GM23338 (cell line): ENCODE measurements at regions not wholly inside any gene's neighbourhood (a gene's known extent, or its start where the extent isn't known, plus 50 kb on each side); places are given as distances from the start of the nearest gene placed in this dataset.
"Not testable (repeated sequence)": the region's sequence is repeated elsewhere in the genome, so short reads cannot be mapped to it uniquely, and the experiment has no call there.

Experiments
- ATAC-seq: fragments of 200-7000 bp; cut with Tn5 transposase; 3 replicates; pipeline ENCODE4 v1.9.1; 2020
- DNase-seq: peaks from one replicate; pipeline ENCODE4 v3.0.0-alpha.2; 2015; ENCODE audit warnings: low spot score
- H2AFZ ChIP-seq: fragments of 200-600 bp; sonication (generic); 2 replicates; pipeline ENCODE4 v1.8.0; 2016; ENCODE audit warnings: antibody characterized with exemption, mild to moderate bottlenecking, moderate library complexity
- H3F3A ChIP-seq: fragments of 200-600 bp; sonication (generic); replicated peaks from 2 replicates; pipeline ENCODE4 v1.8.0; 2017; ENCODE audit warnings: antibody characterized with exemption, mixed run types, low read depth
- H3K27ac ChIP-seq: fragments of 200-600 bp; sonication (generic); 2 replicates; pipeline ENCODE4 v1.6.1; 2016; ENCODE audit warnings: low read depth
- H3K27me3 ChIP-seq: fragments of 200-600 bp; sonication (generic); 2 replicates; pipeline ENCODE4 v1.8.0; 2016; ENCODE audit warnings: mild to moderate bottlenecking, mixed run types, moderate library complexity; ENCODE audit not compliant: insufficient read depth
- H3K36me3 ChIP-seq: fragments of 200-600 bp; sonication (generic); 2 replicates; pipeline ENCODE4 v1.8.0; 2016; ENCODE audit warnings: mild to moderate bottlenecking; ENCODE audit not compliant: insufficient read depth
- H3K4me1 ChIP-seq: fragments of 200-600 bp; sonication (generic); 2 replicates; pipeline ENCODE4 v1.8.0; 2016; ENCODE audit warnings: mild to moderate bottlenecking, moderate library complexity; ENCODE audit not compliant: insufficient read depth
- H3K4me2 ChIP-seq: fragments of 200-600 bp; sonication (generic); 2 replicates; pipeline ENCODE4 v1.7.1; 2017; ENCODE audit warnings: mixed run types
- H3K4me3 ChIP-seq: fragments of 200-600 bp; sonication (generic); 2 replicates; pipeline ENCODE4 v1.6.1; 2016; ENCODE audit warnings: mixed run types
- H3K79me2 ChIP-seq: fragments of 200-600 bp; sonication (generic); replicated peaks from 2 replicates; pipeline ENCODE4 v1.8.0; 2017; ENCODE audit warnings: mild to moderate bottlenecking; ENCODE audit not compliant: insufficient read depth
- H3K9me2 ChIP-seq: fragments of 200-600 bp; sonication (generic); 2 replicates; pipeline ENCODE4 v1.8.0; 2017; ENCODE audit not compliant: insufficient read depth
- H4K20me1 ChIP-seq: fragments of 200-600 bp; sonication (generic); replicated peaks from 2 replicates; pipeline ENCODE4 v1.8.0; 2017; ENCODE audit warnings: mild to moderate bottlenecking; ENCODE audit not compliant: insufficient read depth
- H3K27ac Mint-ChIP-seq: 2 replicates; pipeline ENCODE4 v1.8.0; 2020; ENCODE audit warnings: inconsistent platforms, mild to moderate bottlenecking, moderate library complexity, mixed read lengths
- H3K27me3 Mint-ChIP-seq: 3 replicates; pipeline ENCODE4 v1.8.0; 2022; ENCODE audit warnings: low read depth, mild to moderate bottlenecking, moderate library complexity, mixed read lengths, inconsistent platforms; ENCODE audit not compliant: insufficient read depth, poor library complexity
- H3K36me3 Mint-ChIP-seq: 3 replicates; pipeline ENCODE4 v1.8.0; 2021; ENCODE audit warnings: low read depth, mild to moderate bottlenecking, inconsistent platforms, moderate library complexity, mixed read lengths
- H3K4me1 Mint-ChIP-seq: 3 replicates; pipeline ENCODE4 v1.8.0; 2020; ENCODE audit warnings: mild to moderate bottlenecking, inconsistent platforms, mixed read lengths
- H3K4me3 Mint-ChIP-seq: 3 replicates; pipeline ENCODE4 v1.8.0; 2021; ENCODE audit warnings: moderate library complexity, mild to moderate bottlenecking, inconsistent platforms, mixed read lengths
- H3K9me3 Mint-ChIP-seq: 3 replicates; pipeline ENCODE4 v1.8.0; 2020; ENCODE audit warnings: moderate library complexity, mild to moderate bottlenecking, inconsistent platforms, mixed read lengths
- CREB1 ChIP-seq: fragments of 250-450 bp; sonication (Bioruptor Pico); IDR thresholded peaks from 2 replicates; pipeline ENCODE4 v1.5.0; 2020; ENCODE audit warnings: low read depth, mild to moderate bottlenecking, moderate library complexity
- EZH2 ChIP-seq: fragments of 200-600 bp; sonication (generic); IDR thresholded peaks from one replicate; pipeline ENCODE4 v1.8.0; 2017; ENCODE audit warnings: antibody characterized with exemption, mild to moderate bottlenecking, low read depth; ENCODE audit not compliant: unreplicated experiment
- JUNB ChIP-seq: IDR thresholded peaks from one replicate; pipeline ENCODE4 v1.6.1; 2016; ENCODE audit warnings: antibody characterized with exemption; ENCODE audit not compliant: unreplicated experiment
- STAT1 ChIP-seq: IDR thresholded peaks from one replicate; pipeline ENCODE4 v1.6.1; 2016; ENCODE audit warnings: antibody characterized with exemption; ENCODE audit not compliant: unreplicated experiment
- ZNF114 ChIP-seq: fragments of 250-450 bp; sonication (Bioruptor Pico); IDR thresholded peaks from 2 replicates; pipeline ENCODE4 v1.5.0; 2020; ENCODE audit warnings: mild to moderate bottlenecking, moderate library complexity
- ZNF331 ChIP-seq: fragments of 250-450 bp; sonication (Bioruptor Pico); IDR thresholded peaks from 2 replicates; pipeline ENCODE4 v1.5.0; 2020; ENCODE audit warnings: low read depth, mild to moderate bottlenecking, moderate library complexity
- TF ChIP-seq, protein P1 (sequence below): fragments of 250-450 bp; sonication (Bioruptor Pico); IDR thresholded peaks from 2 replicates; pipeline ENCODE4 v1.5.0; 2020; ENCODE audit warnings: mild to moderate bottlenecking, moderate library complexity

DNA sequence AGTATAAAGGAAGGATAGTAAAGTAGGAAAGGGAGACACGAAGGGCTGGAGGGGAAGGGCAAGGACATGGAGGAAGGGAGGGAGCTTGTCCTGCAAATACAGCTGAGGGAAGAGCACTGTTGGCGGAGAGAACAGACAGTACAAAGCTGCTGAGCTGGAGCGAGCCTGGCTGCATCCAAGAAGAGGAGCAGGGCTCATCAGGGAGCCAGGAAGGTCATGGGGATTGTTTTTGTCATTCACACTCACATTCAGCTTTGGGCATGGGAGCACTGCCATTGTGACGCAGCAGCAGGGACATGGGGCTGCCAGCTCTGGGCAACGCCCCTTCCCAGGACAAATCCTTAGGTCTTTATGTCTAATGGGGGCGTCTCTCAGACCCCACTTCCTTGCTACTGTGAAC is 125.1 kb downstream of the COPS8 start:
- no peaks in the 10 kb centered on the region for H4K20me1 ChIP-seq
- peak overlapping the region; percentile 52; the same call in 1 of the 2 replicates for H2AFZ ChIP-seq
- no peaks in the 10 kb centered on the region for H3K36me3 Mint-ChIP-seq
- H3K4me1 ChIP-seq, result peaks cover 24% of the 10 kb centered on the region
- no peak overlapping the region; the same call in 2 of the 3 replicates for H3K4me3 Mint-ChIP-seq
- H3F3A ChIP-seq, result peaks cover 22% of the 10 kb centered on the region
- peak overlapping the region; percentile 9; the same call in 1 of the 2 replicates for H3K27ac Mint-ChIP-seq
- peaks cover 11% of the 10 kb centered on the region; the same call in 1 of the 2 replicates for H3K9me2 ChIP-seq
- no peaks in the 10 kb centered on the region for H3K27me3 ChIP-seq
- H3K79me2 ChIP-seq, result no peaks in the 10 kb centered on the region
- ATAC-seq, result peak; percentile 88
- peak; percentile 30 for DNase-seq
- no peak overlapping the region for H3K4me3 ChIP-seq
- H3K9me3 Mint-ChIP-seq, result no peaks in the 10 kb centered on the region
- H3K4me1 Mint-ChIP-seq, result peaks cover 26% of the 10 kb centered on the region
- peak overlapping the region; percentile 60; the same call in 1 of the 2 replicates for H3K27ac ChIP-seq
- no peaks in the 10 kb centered on the region for H3K36me3 ChIP-seq
- no peak overlapping the region for H3K4me2 ChIP-seq
- peak; percentile 49; the same call in 1 of the 2 replicates for TF ChIP-seq CREB1 (CRISPR knock-in tag)
- TF ChIP-seq JUNB, result no peak
- peaks cover 6% of the 10 kb centered on the region for H3K27me3 Mint-ChIP-seq

DNA sequence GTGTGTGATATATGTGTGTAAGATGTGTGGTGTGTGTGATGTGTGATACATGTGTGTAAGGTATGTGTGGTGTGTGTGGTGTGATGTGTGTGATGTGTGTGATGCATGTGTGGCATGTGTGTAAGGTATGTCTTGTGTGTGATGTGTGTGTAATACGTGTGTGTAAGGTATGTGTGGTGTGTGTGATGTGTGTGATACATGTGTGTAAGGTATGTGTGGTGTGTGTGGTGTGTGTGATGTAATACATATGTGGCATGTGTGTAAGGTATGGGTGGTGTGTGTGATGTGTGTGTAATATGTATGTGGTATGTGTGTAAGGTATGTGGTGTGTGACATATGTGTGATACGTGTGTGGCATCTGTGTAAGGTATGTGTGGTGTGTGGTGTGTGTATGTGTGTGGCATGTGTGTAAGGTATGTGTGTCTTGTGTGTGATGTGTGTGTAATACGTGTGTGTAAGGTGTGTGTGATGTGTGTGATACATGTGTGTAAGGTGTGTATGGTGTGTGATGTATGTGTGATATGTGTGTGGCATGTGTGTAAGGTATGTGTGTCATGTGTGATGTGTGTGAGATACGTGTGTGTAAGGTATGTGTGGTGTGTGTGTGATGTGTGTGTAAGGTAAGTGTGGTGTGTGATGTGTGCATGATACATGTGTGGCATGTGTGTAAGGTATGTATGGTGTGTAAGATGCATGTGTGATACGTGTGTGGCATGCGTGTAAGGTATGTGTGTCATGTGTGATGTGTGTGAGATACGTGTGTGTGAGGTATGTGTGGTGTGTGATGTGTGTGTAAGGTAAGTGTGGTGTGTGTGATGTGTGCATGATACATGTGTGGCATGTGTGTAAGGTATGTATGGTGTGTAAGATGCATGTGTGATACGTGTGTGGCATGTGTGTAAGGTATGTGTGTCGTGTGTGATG is 126.9 kb downstream of the COPS8 start:
- H3K27me3 ChIP-seq, H2AFZ ChIP-seq, H3K79me2 ChIP-seq, H3K27ac Mint-ChIP-seq, H3K9me2 ChIP-seq, H3K4me3 Mint-ChIP-seq, DNase-seq, H3K4me3 ChIP-seq, H3K27me3 Mint-ChIP-seq, H3K36me3 ChIP-seq, H3K27ac ChIP-seq, H4K20me1 ChIP-seq, H3K4me2 ChIP-seq, H3K9me3 Mint-ChIP-seq, H3K36me3 Mint-ChIP-seq, ATAC-seq: not testable (repeated sequence)
- peaks cover 19% of the 10 kb centered on the region for H3K4me1 Mint-ChIP-seq
- Histone ChIP-seq H3F3A (peaks cover 22% of the 10 kb centered on the region), H3K4me1 (peaks cover 27% of the 10 kb centered on the region)

DNA sequence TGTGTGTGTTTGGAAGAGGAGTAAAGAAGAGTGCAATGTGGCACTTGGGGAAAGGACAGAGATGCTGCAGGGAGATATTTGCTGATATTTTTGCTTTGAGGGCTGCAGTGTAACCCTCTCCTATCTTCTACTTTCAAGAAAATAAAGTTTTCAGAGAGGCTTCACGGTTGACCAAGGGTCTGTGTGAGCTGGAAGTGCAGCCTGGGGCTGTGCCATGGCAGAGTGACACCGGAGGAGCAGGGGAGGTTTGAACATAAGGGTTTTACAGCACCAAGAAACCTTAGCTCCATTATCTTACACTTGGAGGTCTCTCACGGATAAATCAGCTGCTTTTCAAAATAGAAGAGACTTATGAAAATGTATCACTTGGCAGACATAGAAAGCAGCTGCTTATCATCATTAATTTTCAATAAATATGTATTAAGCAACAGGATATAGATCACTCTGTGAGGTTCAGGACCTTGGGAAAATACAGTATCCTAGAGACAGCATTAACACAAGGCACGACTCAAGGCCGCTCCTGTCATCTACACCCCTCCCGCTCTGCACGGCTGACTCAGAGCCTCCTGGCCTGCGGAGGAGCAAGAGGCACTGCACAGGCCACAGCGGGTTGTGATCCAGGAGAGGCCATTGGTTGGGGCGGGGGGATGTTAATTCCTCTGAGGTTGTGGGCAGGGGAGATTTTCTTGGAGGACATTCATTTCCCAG is 127.8 kb downstream of the COPS8 start:
- peak; percentile 52 for ATAC-seq
- DNase-seq, result peak; percentile 13
- Mint-ChIP-seq H3K27ac (no peak overlapping the region), H3K4me1 (peaks cover 18% of the 10 kb centered on the region), H3K36me3 (no peaks in the 10 kb centered on the region; the same call in 2 of the 3 replicates), H3K27me3 (no peaks in the 10 kb centered on the region), H3K4me3 (no peak overlapping the region), H3K9me3 (peaks cover 2% of the 10 kb centered on the region; the same call in 2 of the 3 replicates)
- H4K20me1 ChIP-seq, result no peaks in the 10 kb centered on the region
- H3K27me3 ChIP-seq, result no peaks in the 10 kb centered on the region
- no peaks in the 10 kb centered on the region for H3K79me2 ChIP-seq
- no peak overlapping the region for H3K4me2 ChIP-seq
- no peaks in the 10 kb centered on the region for H3K36me3 ChIP-seq
- peaks cover 22% of the 10 kb centered on the region for H3F3A ChIP-seq
- no peak overlapping the region for H2AFZ ChIP-seq
- H3K9me2 ChIP-seq, result peaks cover 7% of the 10 kb centered on the region; the same call in 1 of the 2 replicates
- H3K4me3 ChIP-seq, result no peak overlapping the region
- H3K4me1 ChIP-seq, result peaks cover 27% of the 10 kb centered on the region
- H3K27ac ChIP-seq, result no peak overlapping the region
- no peak for TF ChIP-seq EZH2
- TF ChIP-seq CREB1 (CRISPR knock-in tag), result no peak
- no peak for TF ChIP-seq ZNF331 (CRISPR knock-in tag)
- TF ChIP-seq, protein P1, sequence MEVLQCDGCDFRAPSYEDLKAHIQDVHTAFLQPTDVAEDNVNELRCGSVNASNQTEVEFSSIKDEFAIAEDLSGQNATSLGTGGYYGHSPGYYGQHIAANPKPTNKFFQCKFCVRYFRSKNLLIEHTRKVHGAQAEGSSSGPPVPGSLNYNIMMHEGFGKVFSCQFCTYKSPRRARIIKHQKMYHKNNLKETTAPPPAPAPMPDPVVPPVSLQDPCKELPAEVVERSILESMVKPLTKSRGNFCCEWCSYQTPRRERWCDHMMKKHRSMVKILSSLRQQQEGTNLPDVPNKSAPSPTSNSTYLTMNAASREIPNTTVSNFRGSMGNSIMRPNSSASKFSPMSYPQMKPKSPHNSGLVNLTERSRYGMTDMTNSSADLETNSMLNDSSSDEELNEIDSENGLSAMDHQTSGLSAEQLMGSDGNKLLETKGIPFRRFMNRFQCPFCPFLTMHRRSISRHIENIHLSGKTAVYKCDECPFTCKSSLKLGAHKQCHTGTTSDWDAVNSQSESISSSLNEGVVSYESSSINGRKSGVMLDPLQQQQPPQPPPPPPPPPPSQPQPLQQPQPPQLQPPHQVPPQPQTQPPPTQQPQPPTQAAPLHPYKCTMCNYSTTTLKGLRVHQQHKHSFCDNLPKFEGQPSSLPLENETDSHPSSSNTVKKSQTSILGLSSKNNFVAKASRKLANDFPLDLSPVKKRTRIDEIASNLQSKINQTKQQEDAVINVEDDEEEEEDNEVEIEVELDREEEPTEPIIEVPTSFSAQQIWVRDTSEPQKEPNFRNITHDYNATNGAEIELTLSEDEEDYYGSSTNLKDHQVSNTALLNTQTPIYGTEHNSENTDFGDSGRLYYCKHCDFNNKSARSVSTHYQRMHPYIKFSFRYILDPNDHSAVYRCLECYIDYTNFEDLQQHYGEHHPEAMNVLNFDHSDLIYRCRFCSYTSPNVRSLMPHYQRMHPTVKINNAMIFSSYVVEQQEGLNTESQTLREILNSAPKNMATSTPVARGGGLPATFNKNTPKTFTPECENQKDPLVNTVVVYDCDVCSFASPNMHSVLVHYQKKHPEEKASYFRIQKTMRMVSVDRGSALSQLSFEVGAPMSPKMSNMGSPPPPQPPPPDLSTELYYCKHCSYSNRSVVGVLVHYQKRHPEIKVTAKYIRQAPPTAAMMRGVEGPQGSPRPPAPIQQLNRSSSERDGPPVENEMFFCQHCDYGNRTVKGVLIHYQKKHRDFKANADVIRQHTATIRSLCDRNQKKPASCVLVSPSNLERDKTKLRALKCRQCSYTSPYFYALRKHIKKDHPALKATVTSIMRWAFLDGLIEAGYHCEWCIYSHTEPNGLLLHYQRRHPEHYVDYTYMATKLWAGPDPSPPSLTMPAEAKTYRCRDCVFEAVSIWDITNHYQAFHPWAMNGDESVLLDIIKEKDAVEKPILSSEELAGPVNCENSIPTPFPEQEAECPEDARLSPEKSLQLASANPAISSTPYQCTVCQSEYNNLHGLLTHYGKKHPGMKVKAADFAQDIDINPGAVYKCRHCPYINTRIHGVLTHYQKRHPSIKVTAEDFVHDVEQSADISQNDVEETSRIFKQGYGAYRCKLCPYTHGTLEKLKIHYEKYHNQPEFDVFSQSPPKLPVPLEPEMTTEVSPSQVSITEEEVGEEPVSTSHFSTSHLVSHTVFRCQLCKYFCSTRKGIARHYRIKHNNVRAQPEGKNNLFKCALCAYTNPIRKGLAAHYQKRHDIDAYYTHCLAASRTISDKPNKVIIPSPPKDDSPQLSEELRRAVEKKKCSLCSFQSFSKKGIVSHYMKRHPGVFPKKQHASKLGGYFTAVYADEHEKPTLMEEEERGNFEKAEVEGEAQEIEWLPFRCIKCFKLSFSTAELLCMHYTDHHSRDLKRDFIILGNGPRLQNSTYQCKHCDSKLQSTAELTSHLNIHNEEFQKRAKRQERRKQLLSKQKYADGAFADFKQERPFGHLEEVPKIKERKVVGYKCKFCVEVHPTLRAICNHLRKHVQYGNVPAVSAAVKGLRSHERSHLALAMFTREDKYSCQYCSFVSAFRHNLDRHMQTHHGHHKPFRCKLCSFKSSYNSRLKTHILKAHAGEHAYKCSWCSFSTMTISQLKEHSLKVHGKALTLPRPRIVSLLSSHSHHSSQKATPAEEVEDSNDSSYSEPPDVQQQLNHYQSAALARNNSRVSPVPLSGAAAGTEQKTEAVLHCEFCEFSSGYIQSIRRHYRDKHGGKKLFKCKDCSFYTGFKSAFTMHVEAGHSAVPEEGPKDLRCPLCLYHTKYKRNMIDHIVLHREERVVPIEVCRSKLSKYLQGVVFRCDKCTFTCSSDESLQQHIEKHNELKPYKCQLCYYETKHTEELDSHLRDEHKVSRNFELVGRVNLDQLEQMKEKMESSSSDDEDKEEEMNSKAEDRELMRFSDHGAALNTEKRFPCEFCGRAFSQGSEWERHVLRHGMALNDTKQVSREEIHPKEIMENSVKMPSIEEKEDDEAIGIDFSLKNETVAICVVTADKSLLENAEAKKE (CRISPR knock-in tag), result no peak
- no peak for TF ChIP-seq STAT1
- no peak for TF ChIP-seq JUNB
- TF ChIP-seq ZNF114, result no peak
